Smooth muscle cell (in vitro differentiated cells): ENCODE measurements at regions not wholly inside any gene's neighbourhood (a gene's known extent, or its start where the extent isn't known, plus 50 kb on each side); places are given as distances from the start of the nearest gene placed in this dataset.

ENCODE experiments used
- DNase-seq: peaks from one replicate; lab custom pipeline; 2025; ENCODE audit not compliant: unreplicated experiment; lab: John Stamatoyannopoulos, UW
- H2AFZ ChIP-seq: fragments of 200-600 bp; sonication (generic); 2 replicates; pipeline ENCODE4 v1.6.0; 2016; ENCODE audit warnings: antibody characterized with exemption, low read depth, mild to moderate bottlenecking
- H3F3A ChIP-seq: fragments of 200-600 bp; sonication (generic); 2 replicates; pipeline ENCODE4 v1.6.0; 2017; ENCODE audit warnings: antibody characterized with exemption, low read depth
- H3K27ac ChIP-seq: fragments of 200-600 bp; sonication (generic); 2 replicates; pipeline ENCODE4 v1.5.1; 2016; ENCODE audit warnings: low read depth, mild to moderate bottlenecking
- H3K27me3 ChIP-seq: fragments of 200-600 bp; sonication (generic); 2 replicates; pipeline ENCODE4 v1.6.1; 2016; ENCODE audit warnings: low read depth, mild to moderate bottlenecking
- H3K36me3 ChIP-seq: fragments of 200-600 bp; sonication (generic); 2 replicates; pipeline ENCODE4 v1.5.1; 2016; ENCODE audit warnings: low read depth
- H3K4me1 ChIP-seq: fragments of 200-600 bp; sonication (generic); 2 replicates; pipeline ENCODE4 v1.5.1; 2016; ENCODE audit warnings: low read depth
- H3K4me2 ChIP-seq: fragments of 200-600 bp; sonication (generic); 2 replicates; pipeline ENCODE4 v1.6.0; 2016; ENCODE audit warnings: mild to moderate bottlenecking
- H3K4me3 ChIP-seq: fragments of 200-600 bp; sonication (generic); 2 replicates; pipeline ENCODE4 v1.5.1; 2016; ENCODE audit warnings: mild to moderate bottlenecking
- H3K79me2 ChIP-seq: fragments of 200-600 bp; sonication (generic); 2 replicates; pipeline ENCODE4 v1.6.0; 2016; ENCODE audit warnings: low read depth, mild to moderate bottlenecking
- H3K9ac ChIP-seq: fragments of 200-600 bp; sonication (generic); 2 replicates; pipeline ENCODE4 v1.6.0; 2016; ENCODE audit warnings: low read depth
- H3K9me3 ChIP-seq: fragments of 200-600 bp; sonication (generic); replicated peaks from 2 replicates; pipeline ENCODE4 v1.5.1; 2016; ENCODE audit warnings: low read depth
- H4K20me1 ChIP-seq: fragments of 200-600 bp; sonication (generic); 2 replicates; pipeline ENCODE4 v1.6.0; 2016; ENCODE audit warnings: low read depth
- CTCF ChIP-seq: fragments of 200-600 bp; sonication (generic); IDR thresholded peaks from 2 replicates; pipeline ENCODE4 v1.5.1; 2017; ENCODE audit warnings: borderline replicate concordance, mild to moderate bottlenecking, antibody characterized with exemption; ENCODE audit not compliant: insufficient read depth, poor library complexity, severe bottlenecking
- WGBS: methylation state at CpG from one replicate; pipeline ENCODE4 v1.1.7; 2016; ENCODE audit warnings: low lambda C conversion rate; 5-methylcytosine and 5-hydroxymethylcytosine counted together

GRCh38 chr10:70973275-70973674, 84.9 kb upstream of the PCBD1 start:
- Histone ChIP-seq H3K79me2 (no peaks in the 10 kb centered on the region), H3K27me3 (no peaks in the 10 kb centered on the region), H3K4me2 (no peak overlapping the region), H4K20me1 (no peaks in the 10 kb centered on the region), H3K4me1 (peaks cover 2% of the 10 kb centered on the region), H3K9ac (no peak overlapping the region), H3K4me3 (no peak overlapping the region), H3K36me3 (no peaks in the 10 kb centered on the region), H3K9me3 (peaks cover 9% of the 10 kb centered on the region), H3K27ac (no peak overlapping the region), H2AFZ (no peak overlapping the region), H3F3A (no peaks in the 10 kb centered on the region)
- DNase-seq: no peak
- TF ChIP-seq CTCF: no peak

GRCh38 chr10:70974351-70974901, 86.1 kb upstream of the PCBD1 start:
- H4K20me1 ChIP-seq: no peaks in the 10 kb centered on the region
- WGBS: 23% methylated on average over 5 of the region's 5 CpGs
- H3K4me1 ChIP-seq: no peaks in the 10 kb centered on the region
- DNase-seq: no peak
- H3K36me3 ChIP-seq: no peaks in the 10 kb centered on the region
- H3K4me3 ChIP-seq: no peak overlapping the region
- no peak overlapping the region for H3K27ac ChIP-seq
- no peak overlapping the region for H3K9ac ChIP-seq
- no peak overlapping the region for H3K4me2 ChIP-seq
- no peaks in the 10 kb centered on the region for H3F3A ChIP-seq
- H3K79me2 ChIP-seq: no peaks in the 10 kb centered on the region
- no peak for TF ChIP-seq CTCF
- no peaks in the 10 kb centered on the region for H3K27me3 ChIP-seq
- no peak overlapping the region for H2AFZ ChIP-seq
- peaks cover 9% of the 10 kb centered on the region for H3K9me3 ChIP-seq

GRCh38 chr10:70974920-70975319, 86.6 kb upstream of the PCBD1 start:
- no peaks in the 10 kb centered on the region for H4K20me1 ChIP-seq
- 76% methylated on average over 7 of the region's 7 CpGs for WGBS

More at GRCh38 chr10:70974920-70975319, 86.6 kb upstream of the PCBD1 start:
- Histone ChIP-seq H3K27me3 (no peaks in the 10 kb centered on the region), H3K4me2 (no peak overlapping the region), H3F3A (no peaks in the 10 kb centered on the region), H3K27ac (no peak overlapping the region), H2AFZ (no peak overlapping the region), H3K79me2 (no peaks in the 10 kb centered on the region), H3K4me1 (no peaks in the 10 kb centered on the region), H3K4me3 (no peak overlapping the region), H3K9me3 (peaks cover 9% of the 10 kb centered on the region), H3K9ac (no peak overlapping the region), H3K36me3 (no peaks in the 10 kb centered on the region)
- TF ChIP-seq CTCF: no peak
- no peak for DNase-seq
